Ishikawa (cell line): ENCODE measurements at regions not wholly inside any gene's neighbourhood (a gene's known extent, or its start where the extent isn't known, plus 50 kb on each side); places are given as distances from the start of the nearest gene placed in this dataset.

Experiments used
- CEBPB ChIP-seq: IDR thresholded peaks from 2 replicates; pipeline ENCODE4 v1.6.1; 2012
- CREB1 ChIP-seq: IDR thresholded peaks from 2 replicates; pipeline ENCODE4 v1.6.1; 2012; ENCODE audit warnings: low read depth
- EP300 ChIP-seq: IDR thresholded peaks from 2 replicates; pipeline ENCODE4 v1.6.1; 2012; ENCODE audit warnings: borderline replicate concordance
- NFIC ChIP-seq: IDR thresholded peaks from 2 replicates; pipeline ENCODE4 v1.6.1; 2012
- RAD21 ChIP-seq: IDR thresholded peaks from 2 replicates; pipeline ENCODE4 v1.6.1; 2012; ENCODE audit warnings: low read depth
- TAF1 ChIP-seq: IDR thresholded peaks from 2 replicates; pipeline ENCODE4 v1.6.1; 2012; ENCODE audit warnings: low read depth, mild to moderate bottlenecking
- TCF12 ChIP-seq: IDR thresholded peaks from 2 replicates; pipeline ENCODE4 v1.6.1; 2012; ENCODE audit warnings: low read depth
- TEAD4 ChIP-seq: IDR thresholded peaks from 2 replicates; pipeline ENCODE4 v1.6.1; 2012
- YY1 ChIP-seq: IDR thresholded peaks from 2 replicates; pipeline ENCODE4 v1.6.1; 2012; ENCODE audit warnings: low read depth
- TF ChIP-seq, protein P1 (sequence below): IDR thresholded peaks from 2 replicates; pipeline ENCODE4 v1.6.1; 2012; ENCODE audit warnings: low read depth, mild to moderate bottlenecking
- TF ChIP-seq, protein P2 (sequence below): IDR thresholded peaks from 2 replicates; pipeline ENCODE4 v1.6.1; 2012
- TF ChIP-seq, protein P3 (sequence below): IDR thresholded peaks from 2 replicates; pipeline ENCODE4 v1.6.1; 2012

DNA sequence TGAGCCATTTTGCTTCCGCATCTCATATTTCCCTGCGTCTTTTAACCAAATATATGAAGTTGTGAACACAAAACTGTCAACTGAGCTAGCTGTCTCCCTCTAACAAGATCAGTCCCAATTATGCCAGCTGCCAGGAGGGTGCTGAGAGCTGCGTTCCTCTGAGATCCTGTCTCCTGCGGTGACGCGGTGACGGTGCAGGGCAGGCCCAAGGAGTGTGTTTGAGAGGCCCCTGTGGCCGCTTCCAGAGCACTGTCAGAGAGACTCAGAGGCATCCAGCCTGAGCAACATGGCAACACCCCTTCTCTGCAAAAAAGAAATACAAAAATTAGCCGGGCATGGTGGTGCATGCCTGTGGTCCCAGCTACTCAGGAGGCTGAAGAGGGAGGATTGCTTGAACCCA is 126.3 kb upstream of the FOXD4L5 start:
- no peak for TF ChIP-seq EP300
- TF ChIP-seq, protein P1, sequence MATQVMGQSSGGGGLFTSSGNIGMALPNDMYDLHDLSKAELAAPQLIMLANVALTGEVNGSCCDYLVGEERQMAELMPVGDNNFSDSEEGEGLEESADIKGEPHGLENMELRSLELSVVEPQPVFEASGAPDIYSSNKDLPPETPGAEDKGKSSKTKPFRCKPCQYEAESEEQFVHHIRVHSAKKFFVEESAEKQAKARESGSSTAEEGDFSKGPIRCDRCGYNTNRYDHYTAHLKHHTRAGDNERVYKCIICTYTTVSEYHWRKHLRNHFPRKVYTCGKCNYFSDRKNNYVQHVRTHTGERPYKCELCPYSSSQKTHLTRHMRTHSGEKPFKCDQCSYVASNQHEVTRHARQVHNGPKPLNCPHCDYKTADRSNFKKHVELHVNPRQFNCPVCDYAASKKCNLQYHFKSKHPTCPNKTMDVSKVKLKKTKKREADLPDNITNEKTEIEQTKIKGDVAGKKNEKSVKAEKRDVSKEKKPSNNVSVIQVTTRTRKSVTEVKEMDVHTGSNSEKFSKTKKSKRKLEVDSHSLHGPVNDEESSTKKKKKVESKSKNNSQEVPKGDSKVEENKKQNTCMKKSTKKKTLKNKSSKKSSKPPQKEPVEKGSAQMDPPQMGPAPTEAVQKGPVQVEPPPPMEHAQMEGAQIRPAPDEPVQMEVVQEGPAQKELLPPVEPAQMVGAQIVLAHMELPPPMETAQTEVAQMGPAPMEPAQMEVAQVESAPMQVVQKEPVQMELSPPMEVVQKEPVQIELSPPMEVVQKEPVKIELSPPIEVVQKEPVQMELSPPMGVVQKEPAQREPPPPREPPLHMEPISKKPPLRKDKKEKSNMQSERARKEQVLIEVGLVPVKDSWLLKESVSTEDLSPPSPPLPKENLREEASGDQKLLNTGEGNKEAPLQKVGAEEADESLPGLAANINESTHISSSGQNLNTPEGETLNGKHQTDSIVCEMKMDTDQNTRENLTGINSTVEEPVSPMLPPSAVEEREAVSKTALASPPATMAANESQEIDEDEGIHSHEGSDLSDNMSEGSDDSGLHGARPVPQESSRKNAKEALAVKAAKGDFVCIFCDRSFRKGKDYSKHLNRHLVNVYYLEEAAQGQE: no peak
- no peak for TF ChIP-seq NFIC
- no peak for TF ChIP-seq CEBPB
- no peak for TF ChIP-seq TEAD4
- TF ChIP-seq TAF1: no peak
- TF ChIP-seq CREB1: no peak
- TF ChIP-seq, protein P2, sequence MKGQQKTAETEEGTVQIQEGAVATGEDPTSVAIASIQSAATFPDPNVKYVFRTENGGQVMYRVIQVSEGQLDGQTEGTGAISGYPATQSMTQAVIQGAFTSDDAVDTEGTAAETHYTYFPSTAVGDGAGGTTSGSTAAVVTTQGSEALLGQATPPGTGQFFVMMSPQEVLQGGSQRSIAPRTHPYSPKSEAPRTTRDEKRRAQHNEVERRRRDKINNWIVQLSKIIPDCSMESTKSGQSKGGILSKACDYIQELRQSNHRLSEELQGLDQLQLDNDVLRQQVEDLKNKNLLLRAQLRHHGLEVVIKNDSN: no peak
- TF ChIP-seq, protein P3, sequence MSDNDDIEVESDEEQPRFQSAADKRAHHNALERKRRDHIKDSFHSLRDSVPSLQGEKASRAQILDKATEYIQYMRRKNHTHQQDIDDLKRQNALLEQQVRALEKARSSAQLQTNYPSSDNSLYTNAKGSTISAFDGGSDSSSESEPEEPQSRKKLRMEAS: no peak
- TF ChIP-seq TCF12: no peak
- no peak for TF ChIP-seq RAD21
- TF ChIP-seq YY1: no peak
